HEK293 (cell line): ENCODE measurements at regions not wholly inside any gene's neighbourhood (a gene's known extent, or its start where the extent isn't known, plus 50 kb on each side); places are given as distances from the start of the nearest gene placed in this dataset.

ENCODE experiments used
- CTCF ChIA-PET: fragments of 350-600 bp; formaldehyde crosslinking; extraction: SDS; loops from one replicate; lab custom pipeline; 2021; ENCODE audit warnings: antibody characterized with exemption; lab: Yijun Ruan, JAX
- POLR2A ChIA-PET: fragments of 300-600 bp; formaldehyde crosslinking; extraction: SDS; loops from one replicate; lab custom pipeline; 2020; ENCODE audit warnings: antibody characterized with exemption, inconsistent platforms; lab: Yijun Ruan, JAX
- H3K27ac ChIP-seq: fragments of 200-500 bp; sonication (Bioruptor generic); 2 replicates; pipeline ENCODE4 v1.5.1; 2014; ENCODE audit warnings: low read depth, low read length, control low read depth, inconsistent platforms; ENCODE audit errors: extremely low read depth
- H3K36me3 ChIP-seq, 2 experiments: fragments of 200-500 bp in 1 of 2; sonication (Bioruptor generic) in 1 of 2; 1 replicate in 1 of 2; 2 replicates in 1 of 2; pipeline ENCODE4 v1.5.1; 2014 to 2017; ENCODE audit warnings: inconsistent platforms in 2 of 2, low read length in 2 of 2; ENCODE audit not compliant: control insufficient read depth in 2 of 2, insufficient read depth in 1 of 2
- H3K4me1 ChIP-seq: fragments of 200-500 bp; sonication (Bioruptor generic); 2 replicates; pipeline ENCODE4 v1.5.1; 2014; ENCODE audit warnings: mild to moderate bottlenecking, low read length, inconsistent platforms; ENCODE audit not compliant: control insufficient read depth, insufficient read depth
- H3K4me3 ChIP-seq: 2 replicates; pipeline ENCODE4 v1.5.1; 2011; ENCODE audit warnings: low read depth, mild to moderate bottlenecking, control low read depth, low read length, moderate library complexity
- H3K9me3 ChIP-seq: fragments of 200-500 bp; sonication (Bioruptor generic); 2 replicates; pipeline ENCODE4 v1.5.1; 2014; ENCODE audit warnings: low read depth, low read length, inconsistent platforms; ENCODE audit not compliant: control insufficient read depth, insufficient read depth
- BCL11B ChIP-seq: fragments of 450-650 bp; formaldehyde crosslinking; IDR thresholded peaks from 2 replicates; pipeline ENCODE4 v1.5.1; 2016; ENCODE audit warnings: low read depth, missing biosample characterization, missing genetic modification characterization
- PATZ1 ChIP-seq: fragments of 450-650 bp; formaldehyde crosslinking; IDR thresholded peaks from 2 replicates; pipeline ENCODE4 v1.5.1; 2016; ENCODE audit warnings: missing biosample characterization, missing genetic modification characterization
- REPIN1 ChIP-seq: fragments of 450-650 bp; formaldehyde crosslinking; IDR thresholded peaks from 2 replicates; pipeline ENCODE4 v1.5.1; 2017; ENCODE audit warnings: missing biosample characterization, missing genetic modification characterization, low read depth
- ZNF184 ChIP-seq: fragments of 450-650 bp; IDR thresholded peaks from 2 replicates; pipeline ENCODE4 v1.5.1; 2018; ENCODE audit warnings: missing biosample characterization, mild to moderate bottlenecking, missing genetic modification characterization
- ZNF19 ChIP-seq: fragments of 450-650 bp; formaldehyde crosslinking; IDR thresholded peaks from 2 replicates; pipeline ENCODE4; 2016; ENCODE audit warnings: missing biosample characterization, missing genetic modification characterization, low read depth
- ZNF214 ChIP-seq: fragments of 450-650 bp; formaldehyde crosslinking; IDR thresholded peaks from 2 replicates; pipeline ENCODE4 v1.5.1; 2017; ENCODE audit warnings: missing biosample characterization, mild to moderate bottlenecking, missing genetic modification characterization, borderline replicate concordance
- ZNF248 ChIP-seq: fragments of 450-650 bp; formaldehyde crosslinking; IDR thresholded peaks from 2 replicates; pipeline ENCODE4 v1.5.1; 2017; ENCODE audit warnings: missing biosample characterization, missing genetic modification characterization
- ZNF302 ChIP-seq: fragments of 450-650 bp; formaldehyde crosslinking; IDR thresholded peaks from 2 replicates; pipeline ENCODE4 v1.5.1; 2016; ENCODE audit warnings: missing biosample characterization, missing genetic modification characterization, low read depth
- ZNF362 ChIP-seq: fragments of 450-650 bp; formaldehyde crosslinking; IDR thresholded peaks from 2 replicates; pipeline ENCODE4 v1.5.1; 2016; ENCODE audit warnings: missing biosample characterization, missing genetic modification characterization
- ZNF416 ChIP-seq: fragments of 450-650 bp; formaldehyde crosslinking; IDR thresholded peaks from 2 replicates; pipeline ENCODE4 v1.5.1; 2016; ENCODE audit warnings: missing biosample characterization, missing genetic modification characterization
- ZNF433 ChIP-seq: fragments of 450-650 bp; formaldehyde crosslinking; IDR thresholded peaks from 2 replicates; pipeline ENCODE4 v1.5.1; 2016; ENCODE audit warnings: missing biosample characterization, missing genetic modification characterization, low read depth
- ZNF514 ChIP-seq: fragments of 450-650 bp; formaldehyde crosslinking; IDR thresholded peaks from 2 replicates; pipeline ENCODE4 v1.5.1; 2016; ENCODE audit warnings: missing biosample characterization, missing genetic modification characterization
- ZNF629 ChIP-seq: fragments of 450-650 bp; formaldehyde crosslinking; IDR thresholded peaks from 2 replicates; pipeline ENCODE4 v1.5.1; 2017; ENCODE audit warnings: missing biosample characterization, missing genetic modification characterization
- ZNF791 ChIP-seq: fragments of 450-650 bp; formaldehyde crosslinking; IDR thresholded peaks from 2 replicates; pipeline ENCODE4 v1.5.1; 2016; ENCODE audit warnings: missing biosample characterization, missing genetic modification characterization
- TF ChIP-seq, protein P1 (sequence below): fragments of 450-650 bp; IDR thresholded peaks from 2 replicates; pipeline ENCODE4 v1.5.1; 2018; ENCODE audit warnings: missing biosample characterization, mild to moderate bottlenecking, missing genetic modification characterization
- TF ChIP-seq, protein P2 (sequence below): fragments of 450-650 bp; IDR thresholded peaks from 2 replicates; pipeline ENCODE4 v1.5.1; 2018; ENCODE audit warnings: missing biosample characterization, missing genetic modification characterization
- TF ChIP-seq, protein P3 (sequence below): fragments of 450-650 bp; formaldehyde crosslinking; IDR thresholded peaks from 2 replicates; pipeline ENCODE4 v1.5.1; 2016; ENCODE audit warnings: missing biosample characterization, missing genetic modification characterization

- TF ChIP-seq ZNF19 (no peak), ZNF248 (no peak)
Observed at GRCh38 chr5:51678330-51678729, 295.1 kb downstream of the ISL1 start (continued).

DNA sequence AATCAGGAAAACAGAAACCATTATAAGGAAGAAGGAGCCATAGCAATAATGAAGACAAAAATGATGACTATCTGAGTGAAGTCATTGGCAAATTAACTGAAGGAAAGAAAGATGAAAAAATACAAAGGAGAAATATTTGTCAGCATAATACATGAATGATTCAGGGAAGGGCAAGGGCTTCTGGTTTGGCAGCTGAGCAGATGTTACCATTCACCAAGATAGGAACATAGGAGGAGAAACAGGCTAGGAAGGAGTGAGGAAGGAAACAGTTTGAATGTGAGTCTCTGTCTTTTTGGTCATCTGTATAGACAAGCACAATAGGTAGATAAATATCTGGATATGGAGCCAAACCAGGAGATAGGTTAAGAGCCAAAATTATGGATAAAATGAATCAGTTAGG lies 296.0 kb downstream of the ISL1 start:
- ChIA-PET CTCF (no interaction called here), POLR2A (no interaction called here)
- TF ChIP-seq, protein P1, sequence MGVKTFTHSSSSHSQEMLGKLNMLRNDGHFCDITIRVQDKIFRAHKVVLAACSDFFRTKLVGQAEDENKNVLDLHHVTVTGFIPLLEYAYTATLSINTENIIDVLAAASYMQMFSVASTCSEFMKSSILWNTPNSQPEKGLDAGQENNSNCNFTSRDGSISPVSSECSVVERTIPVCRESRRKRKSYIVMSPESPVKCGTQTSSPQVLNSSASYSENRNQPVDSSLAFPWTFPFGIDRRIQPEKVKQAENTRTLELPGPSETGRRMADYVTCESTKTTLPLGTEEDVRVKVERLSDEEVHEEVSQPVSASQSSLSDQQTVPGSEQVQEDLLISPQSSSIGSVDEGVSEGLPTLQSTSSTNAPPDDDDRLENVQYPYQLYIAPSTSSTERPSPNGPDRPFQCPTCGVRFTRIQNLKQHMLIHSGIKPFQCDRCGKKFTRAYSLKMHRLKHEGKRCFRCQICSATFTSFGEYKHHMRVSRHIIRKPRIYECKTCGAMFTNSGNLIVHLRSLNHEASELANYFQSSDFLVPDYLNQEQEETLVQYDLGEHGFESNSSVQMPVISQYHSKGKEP (tag by site-specific recombination) = no peak
- TF ChIP-seq ZNF362 (tag by site-specific recombination) (no peak), BCL11B (tag by site-specific recombination) (no peak), ZNF791 (tag by site-specific recombination) (no peak), ZNF629 (tag by site-specific recombination) (no peak), ZNF302 (tag by site-specific recombination) (no peak), REPIN1 (tag by site-specific recombination) (no peak), ZNF514 (no peak), ZNF184 (tag by site-specific recombination) (no peak), ZNF214 (tag by site-specific recombination) (no peak), PATZ1 (tag by site-specific recombination) (no peak), ZNF433 (tag by site-specific recombination) (no peak), ZNF416 (tag by site-specific recombination) (no peak)
- TF ChIP-seq, protein P2, sequence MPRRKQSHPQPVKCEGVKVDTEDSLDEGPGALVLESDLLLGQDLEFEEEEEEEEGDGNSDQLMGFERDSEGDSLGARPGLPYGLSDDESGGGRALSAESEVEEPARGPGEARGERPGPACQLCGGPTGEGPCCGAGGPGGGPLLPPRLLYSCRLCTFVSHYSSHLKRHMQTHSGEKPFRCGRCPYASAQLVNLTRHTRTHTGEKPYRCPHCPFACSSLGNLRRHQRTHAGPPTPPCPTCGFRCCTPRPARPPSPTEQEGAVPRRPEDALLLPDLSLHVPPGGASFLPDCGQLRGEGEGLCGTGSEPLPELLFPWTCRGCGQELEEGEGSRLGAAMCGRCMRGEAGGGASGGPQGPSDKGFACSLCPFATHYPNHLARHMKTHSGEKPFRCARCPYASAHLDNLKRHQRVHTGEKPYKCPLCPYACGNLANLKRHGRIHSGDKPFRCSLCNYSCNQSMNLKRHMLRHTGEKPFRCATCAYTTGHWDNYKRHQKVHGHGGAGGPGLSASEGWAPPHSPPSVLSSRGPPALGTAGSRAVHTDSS (tag by site-specific recombination) = no peak
- TF ChIP-seq, protein P3, sequence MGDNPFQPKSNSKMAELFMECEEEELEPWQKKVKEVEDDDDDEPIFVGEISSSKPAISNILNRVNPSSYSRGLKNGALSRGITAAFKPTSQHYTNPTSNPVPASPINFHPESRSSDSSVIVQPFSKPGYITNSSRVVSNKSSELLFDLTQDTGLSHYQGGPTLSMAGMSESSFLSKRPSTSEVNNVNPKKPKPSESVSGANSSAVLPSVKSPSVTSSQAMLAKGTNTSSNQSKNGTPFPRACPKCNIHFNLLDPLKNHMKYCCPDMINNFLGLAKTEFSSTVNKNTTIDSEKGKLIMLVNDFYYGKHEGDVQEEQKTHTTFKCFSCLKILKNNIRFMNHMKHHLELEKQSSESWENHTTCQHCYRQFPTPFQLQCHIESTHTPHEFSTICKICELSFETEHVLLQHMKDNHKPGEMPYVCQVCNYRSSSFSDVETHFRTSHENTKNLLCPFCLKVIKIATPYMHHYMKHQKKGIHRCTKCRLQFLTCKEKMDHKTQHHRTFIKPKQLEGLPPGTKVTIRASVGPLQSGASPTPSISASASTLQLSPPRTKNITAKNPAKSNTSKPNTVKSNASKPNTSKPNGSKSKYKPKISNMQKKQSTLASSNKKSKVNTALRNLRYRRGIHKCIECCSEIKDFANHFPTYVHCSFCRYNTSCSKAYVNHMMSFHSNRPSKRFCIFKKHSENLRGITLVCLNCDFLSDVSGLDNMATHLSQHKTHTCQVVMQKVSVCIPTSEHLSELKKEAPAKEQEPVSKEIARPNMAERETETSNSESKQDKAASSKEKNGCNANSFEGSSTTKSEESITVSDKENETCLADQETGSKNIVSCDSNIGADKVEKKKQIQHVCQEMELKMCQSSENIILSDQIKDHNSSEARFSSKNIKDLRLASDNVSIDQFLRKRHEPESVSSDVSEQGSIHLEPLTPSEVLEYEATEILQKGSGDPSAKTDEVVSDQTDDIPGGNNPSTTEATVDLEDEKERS (tag by site-specific recombination) = no peak
- Histone ChIP-seq H3K27ac (no peak overlapping the region), H3K4me1 (no peaks in the 10 kb centered on the region), H3K4me3 (no peak overlapping the region), H3K9me3 (no peaks in the 10 kb centered on the region), H3K36me3 (no peaks in the 10 kb centered on the region)
